BE2C (cell line): ENCODE measurements at regions not wholly inside any gene's neighbourhood (a gene's known extent, or its start where the extent isn't known, plus 50 kb on each side); places are given as distances from the start of the nearest gene placed in this dataset.

ENCODE experiments used
- DNase-seq: peaks from one replicate; pipeline ENCODE4 v3.0.0-alpha.2; 2020
- H3K27me3 ChIP-seq: fragments of 250-450 bp; sonication (Bioruptor Pico); 2 replicates; pipeline ENCODE4 v1.5.1; 2020; ENCODE audit warnings: mild to moderate bottlenecking
- H3K36me3 ChIP-seq: fragments of 250-450 bp; sonication (Bioruptor Pico); 2 replicates; pipeline ENCODE4 v1.5.1; 2020; ENCODE audit warnings: mild to moderate bottlenecking
- H3K4me1 ChIP-seq: fragments of 250-450 bp; sonication (Bioruptor Pico); 2 replicates; pipeline ENCODE4 v1.5.1; 2020
- H3K4me3 ChIP-seq: 2 replicates; pipeline ENCODE4 v1.5.1; 2011; ENCODE audit warnings: low read depth, low read length
- H3K9me3 ChIP-seq: fragments of 250-450 bp; sonication (Bioruptor Pico); 2 replicates; pipeline ENCODE4 v1.5.1; 2020
- CTCF ChIP-seq: IDR thresholded peaks from 2 replicates; pipeline ENCODE4 v1.5.1; 2012; ENCODE audit warnings: mild to moderate bottlenecking, low read depth, low read length

- no peak for DNase-seq
- Histone ChIP-seq H3K9me3 (no peaks in the 10 kb centered on the region), H3K4me1 (no peaks in the 10 kb centered on the region)
These were observed 213.5 kb upstream of the NRIP1 start for GRCh38 chr21:15278279-15278678.

GRCh38 chr21:15278851-15279250 is 214.1 kb upstream of the NRIP1 start:
- no peaks in the 10 kb centered on the region for H3K9me3 ChIP-seq
- no peaks in the 10 kb centered on the region for H3K36me3 ChIP-seq
- no peaks in the 10 kb centered on the region for H3K27me3 ChIP-seq
- no peak overlapping the region for H3K4me3 ChIP-seq
- no peaks in the 10 kb centered on the region for H3K4me1 ChIP-seq
- no peak for TF ChIP-seq CTCF
- DNase-seq, result no peak

More at GRCh38 chr21:15278279-15278678, 213.5 kb upstream of the NRIP1 start:
- Histone ChIP-seq H3K4me3 (no peak overlapping the region), H3K27me3 (no peaks in the 10 kb centered on the region), H3K36me3 (no peaks in the 10 kb centered on the region)
- TF ChIP-seq CTCF, result no peak

DNA sequence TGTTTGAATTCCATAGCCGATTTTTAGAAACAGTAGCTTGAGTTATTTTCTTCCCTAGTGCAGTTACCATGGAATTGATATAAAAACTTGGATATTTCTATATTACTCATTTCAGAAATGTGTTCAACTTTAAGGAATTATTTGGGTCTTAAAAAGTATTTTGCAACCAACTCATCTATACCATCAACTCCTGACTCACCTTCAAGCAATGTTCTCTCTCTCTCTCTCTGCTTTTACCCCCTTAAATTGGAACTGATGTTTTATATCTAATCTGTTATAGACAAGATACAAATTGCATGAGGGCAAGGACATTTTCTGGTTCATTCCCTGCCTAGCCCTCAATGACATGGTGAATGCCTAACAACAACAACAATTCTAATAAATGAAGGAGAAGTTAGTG is 214.7 kb upstream of the NRIP1 start:
- no peak for DNase-seq
- no peaks in the 10 kb centered on the region for H3K4me1 ChIP-seq
- no peak overlapping the region for H3K4me3 ChIP-seq
- H3K36me3 ChIP-seq, result no peaks in the 10 kb centered on the region
- no peaks in the 10 kb centered on the region for H3K9me3 ChIP-seq
- TF ChIP-seq CTCF, result no peak
- H3K27me3 ChIP-seq, result no peaks in the 10 kb centered on the region

DNA sequence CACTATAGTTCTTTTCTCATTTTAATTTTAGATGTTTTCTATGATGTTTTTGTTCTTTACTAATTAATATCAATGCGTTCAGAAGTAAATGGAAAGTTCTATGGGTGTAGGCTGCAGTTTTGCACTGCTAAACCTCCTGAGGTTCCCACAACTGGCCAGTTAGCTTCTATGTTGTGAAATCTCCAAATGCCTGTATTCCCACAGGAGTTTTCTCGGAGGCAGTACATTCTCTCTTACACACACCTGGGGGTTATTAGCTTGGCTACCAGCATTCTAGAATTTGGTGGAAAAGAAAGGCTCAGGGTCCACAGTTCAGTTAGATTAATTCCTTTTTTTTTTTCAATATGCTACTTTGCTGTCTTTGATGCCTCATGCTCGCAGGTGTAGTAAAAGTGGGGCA is 216.9 kb upstream of the NRIP1 start:
- Histone ChIP-seq H3K36me3 (no peaks in the 10 kb centered on the region), H3K27me3 (no peaks in the 10 kb centered on the region), H3K4me3 (no peak overlapping the region), H3K4me1 (no peaks in the 10 kb centered on the region), H3K9me3 (no peaks in the 10 kb centered on the region)
- no peak for TF ChIP-seq CTCF
- no peak for DNase-seq

- no peaks in the 10 kb centered on the region for H3K27me3 ChIP-seq
- no peaks in the 10 kb centered on the region for H3K4me1 ChIP-seq
- no peak for TF ChIP-seq CTCF
- no peaks in the 10 kb centered on the region for H3K9me3 ChIP-seq
- DNase-seq, result no peak
- H3K4me3 ChIP-seq, result no peak overlapping the region
- H3K36me3 ChIP-seq, result no peaks in the 10 kb centered on the region
These were observed 217.9 kb upstream of the NRIP1 start for GRCh38 chr21:15282665-15283064.

DNA sequence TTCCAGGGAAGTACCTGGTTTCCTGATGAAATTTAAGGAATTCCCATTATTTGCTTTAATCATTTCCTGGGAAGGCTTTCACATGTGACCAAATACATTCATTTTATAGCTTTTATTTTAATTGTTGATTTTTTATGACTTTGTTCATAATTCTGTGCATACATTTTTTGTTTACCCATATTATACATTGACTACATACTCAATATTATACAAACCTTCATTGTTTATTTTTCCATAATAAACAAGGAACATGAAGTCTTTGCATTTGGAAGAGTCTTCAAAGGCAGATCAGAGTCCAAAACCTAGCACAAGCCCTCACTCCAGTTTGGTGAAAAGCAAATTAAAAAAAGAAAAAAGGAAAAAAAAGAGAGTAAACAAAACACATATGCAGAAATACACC is 218.3 kb upstream of the NRIP1 start:
- no peaks in the 10 kb centered on the region for H3K4me1 ChIP-seq
- no peaks in the 10 kb centered on the region for H3K36me3 ChIP-seq
- no peaks in the 10 kb centered on the region for H3K27me3 ChIP-seq
- no peak overlapping the region for H3K4me3 ChIP-seq
- DNase-seq, result no peak
- no peak for TF ChIP-seq CTCF
- H3K9me3 ChIP-seq, result no peaks in the 10 kb centered on the region
